ENCODE measurements at regions not wholly inside any gene's neighbourhood (a gene's known extent, or its start where the extent isn't known, plus 50 kb on each side); places are given as distances from the start of the nearest gene placed in this dataset.

- no peak for DNase-seq (ENCODE audit: low spot score)
These were observed 52.4 kb upstream of the UPP2 start for GRCh38 chr2:158049129-158049855.

GRCh38 chr2:158048327-158048726 lies 53.3 kb upstream of the UPP2 start:
- no peak for DNase-seq (ENCODE audit: low spot score)

- no peak for DNase-seq (ENCODE audit: low spot score)
These were observed 54.5 kb upstream of the UPP2 start for GRCh38 chr2:158047156-158047611.

- no peak for DNase-seq (ENCODE audit: low spot score)
These were observed 55.4 kb upstream of the UPP2 start for GRCh38 chr2:158046121-158046880.

GRCh38 chr2:158045362-158045761 lies 56.3 kb upstream of the UPP2 start:
- DNase-seq (ENCODE audit: low spot score) = no peak

- DNase-seq (ENCODE audit: low spot score) = no peak
These were observed 58.3 kb upstream of the UPP2 start for GRCh38 chr2:158043181-158043948.

- DNase-seq (ENCODE audit: low spot score) = no peak
These were observed 59.0 kb upstream of the UPP2 start for GRCh38 chr2:158042666-158043065.

GRCh38 chr2:158042245-158042644 lies 59.4 kb upstream of the UPP2 start:
- DNase-seq (ENCODE audit: low spot score) = no peak

- no peak for DNase-seq (ENCODE audit: low spot score)
These were observed 60.3 kb upstream of the UPP2 start for GRCh38 chr2:158041400-158041799.

- no peak for DNase-seq (ENCODE audit: low spot score)
These were observed 62.8 kb upstream of the UPP2 start for GRCh38 chr2:158038901-158039300.

GRCh38 chr2:158034198-158034866 lies 67.3 kb upstream of the UPP2 start:
- DNase-seq (ENCODE audit: low spot score) = peak; percentile 65

GRCh38 chr2:158031371-158031770 lies 70.3 kb upstream of the UPP2 start:
- no peak for DNase-seq (ENCODE audit: low spot score)

- DNase-seq (ENCODE audit: low spot score) = no peak
These were observed 76.2 kb upstream of the UPP2 start for GRCh38 chr2:158025255-158025996.

GRCh38 chr2:158024288-158024898 lies 77.3 kb upstream of the UPP2 start:
- peak; percentile 41 for DNase-seq (ENCODE audit: low spot score)

- DNase-seq (ENCODE audit: low spot score) = no peak
These were observed 78.8 kb upstream of the UPP2 start for GRCh38 chr2:158022888-158023287.

- no peak for DNase-seq (ENCODE audit: low spot score)
These were observed 80.5 kb upstream of the UPP2 start for GRCh38 chr2:158021226-158021625.

- no peak for DNase-seq (ENCODE audit: low spot score)
These were observed 86.1 kb upstream of the UPP2 start for GRCh38 chr2:158015428-158016076.

- no peak for DNase-seq (ENCODE audit: low spot score)
These were observed 87.8 kb upstream of the UPP2 start for GRCh38 chr2:158013891-158014290.

GRCh38 chr2:158011055-158011771 lies 90.5 kb upstream of the UPP2 start:
- DNase-seq (ENCODE audit: low spot score) = peak; percentile 63

GRCh38 chr2:158009399-158009798 lies 92.3 kb upstream of the UPP2 start:
- DNase-seq (ENCODE audit: low spot score) = no peak
